ELF-1 (cell line): ENCODE measurements at regions not wholly inside any gene's neighbourhood (a gene's known extent, or its start where the extent isn't known, plus 50 kb on each side); places are given as distances from the start of the nearest gene placed in this dataset.

Experiments used
- DNase-seq: peaks from one replicate; pipeline ENCODE4 v3.0.0-alpha.2; 2016; ENCODE audit warnings: low read depth, low spot score

GRCh38 chr6:99073223-99073622, 125.5 kb upstream of the FBXL4 start:
- no peak for DNase-seq

GRCh38 chr6:99066044-99066443, 118.3 kb upstream of the FBXL4 start:
- no peak for DNase-seq

- no peak for DNase-seq
Observed at GRCh38 chr6:99064834-99065233, 117.1 kb upstream of the FBXL4 start.

DNA sequence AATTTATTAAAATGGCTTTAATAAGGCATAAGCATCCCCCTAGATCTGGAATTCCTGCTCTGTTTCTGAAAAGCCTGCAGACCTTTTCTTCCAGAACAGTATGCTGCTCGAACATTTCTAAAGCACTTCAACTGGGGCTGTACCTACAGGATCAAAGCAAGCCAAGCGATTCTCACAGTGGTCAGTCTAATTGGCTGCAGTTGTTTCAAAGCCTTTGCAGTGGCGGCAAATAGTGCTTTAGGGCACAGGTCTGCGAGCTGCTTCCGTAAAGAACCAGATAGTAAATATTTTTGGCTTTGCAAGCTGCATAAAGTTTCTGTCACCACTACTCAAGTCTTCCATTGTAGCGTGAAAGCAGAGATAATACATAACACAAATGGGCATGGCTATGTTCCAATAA, 88.9 kb upstream of the FBXL4 start:
- DNase-seq: peak; percentile 53

DNA sequence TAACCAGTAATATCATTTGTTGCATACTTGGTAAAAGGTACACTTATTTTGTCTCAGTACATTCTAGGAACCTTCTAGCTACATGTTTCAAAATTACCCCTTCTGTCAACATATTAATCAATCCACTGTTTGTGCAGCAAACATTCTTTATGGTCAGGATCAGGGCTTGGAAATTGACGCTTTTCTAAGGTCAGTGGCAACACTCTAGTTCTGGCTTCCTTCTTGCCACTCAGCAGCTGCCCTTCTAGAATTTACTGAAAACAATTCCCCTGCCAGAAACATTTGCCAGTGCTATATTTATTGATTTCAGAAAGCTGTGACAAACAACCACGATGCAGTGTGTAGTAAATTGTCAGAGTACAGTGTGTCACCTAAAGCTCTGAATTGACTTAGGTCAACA, 84.7 kb upstream of the FBXL4 start:
- no peak for DNase-seq

- DNase-seq: no peak
Observed at GRCh38 chr6:99031957-99032356, 84.2 kb upstream of the FBXL4 start.

DNA sequence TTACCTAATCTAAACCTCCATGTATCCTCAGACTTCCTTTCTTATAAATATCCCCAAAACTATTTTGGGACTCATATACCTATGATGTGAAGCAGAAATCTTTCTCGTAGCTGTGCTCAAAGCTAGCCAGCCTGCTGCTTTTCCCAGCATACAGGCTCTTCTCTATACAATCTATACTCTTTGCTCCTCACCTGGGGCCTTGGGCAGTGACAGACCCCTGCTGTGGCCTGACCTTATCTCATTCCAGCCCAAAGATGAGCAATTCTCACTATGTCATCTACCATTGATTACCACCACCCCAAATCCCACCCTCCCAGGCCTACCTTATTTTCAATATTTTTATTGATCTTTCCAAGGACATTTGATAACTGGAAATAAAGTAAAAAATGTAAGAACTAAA, 83.2 kb upstream of the FBXL4 start:
- no peak for DNase-seq

DNA sequence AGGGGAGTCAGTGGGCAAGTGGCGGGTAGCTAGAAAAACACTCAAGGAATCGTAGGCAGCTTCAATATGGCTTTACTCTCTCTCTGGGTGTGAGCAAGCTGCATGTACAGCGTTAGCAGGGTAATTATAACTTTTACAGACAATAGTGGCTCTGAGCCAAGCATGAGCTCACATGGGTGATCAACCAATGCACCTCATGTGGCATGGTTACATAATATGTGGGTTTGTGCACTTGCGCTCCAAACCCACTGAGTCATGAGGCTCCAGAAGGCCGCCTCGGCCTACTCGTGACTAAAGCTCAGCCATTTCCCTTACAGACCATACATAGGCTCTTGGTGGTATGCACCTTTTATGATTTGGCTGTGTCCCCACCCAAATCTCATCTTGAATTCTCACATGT, 78.4 kb upstream of the FBXL4 start:
- DNase-seq: no peak

DNA sequence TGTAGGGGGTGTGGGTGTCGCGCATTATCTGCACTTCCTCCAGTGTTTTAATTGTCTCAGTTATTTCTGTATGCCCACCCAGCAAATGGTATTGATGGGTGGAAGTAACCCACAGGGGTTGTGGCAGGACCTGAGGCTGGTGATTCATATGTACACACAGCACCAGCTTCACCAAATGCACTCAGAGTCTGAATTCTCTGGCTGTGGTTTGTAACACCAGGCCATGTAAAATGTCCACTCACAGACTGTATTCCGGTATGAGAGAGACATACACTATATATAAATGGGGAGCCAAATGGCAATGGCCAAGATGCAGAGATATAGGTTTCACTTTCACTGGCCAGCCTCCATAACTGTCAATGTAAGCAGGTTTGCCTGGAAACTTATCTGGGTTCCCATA, 76.3 kb upstream of the FBXL4 start:
- DNase-seq: no peak

- no peak for DNase-seq
Observed at GRCh38 chr6:99022039-99022609, 74.4 kb upstream of the FBXL4 start.

GRCh38 chr6:99019381-99019780, 71.6 kb upstream of the FBXL4 start:
- no peak for DNase-seq

DNA sequence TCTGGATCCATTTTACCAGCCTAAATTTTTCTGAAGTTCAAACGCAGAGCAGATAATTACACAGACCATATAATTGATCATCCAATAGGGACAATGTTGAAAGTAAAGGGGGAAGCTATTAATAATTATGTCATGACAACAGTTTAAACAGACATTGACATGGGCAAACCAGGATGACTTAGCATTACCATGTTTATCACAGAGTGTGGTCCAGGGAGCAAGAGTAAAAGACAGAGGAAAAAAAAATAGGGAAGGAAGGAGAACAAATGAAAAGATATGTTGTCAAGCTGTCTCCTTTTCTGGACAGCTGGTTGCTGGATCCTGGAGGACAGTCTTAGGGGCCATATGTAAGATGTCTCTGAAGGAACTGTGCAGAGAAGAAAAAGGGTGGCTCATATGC, 69.4 kb upstream of the FBXL4 start:
- no peak for DNase-seq

- no peak for DNase-seq
Observed at GRCh38 chr6:99016355-99016754, 68.6 kb upstream of the FBXL4 start.

GRCh38 chr6:99014061-99014460, 66.3 kb upstream of the FBXL4 start:
- DNase-seq: no peak

DNA sequence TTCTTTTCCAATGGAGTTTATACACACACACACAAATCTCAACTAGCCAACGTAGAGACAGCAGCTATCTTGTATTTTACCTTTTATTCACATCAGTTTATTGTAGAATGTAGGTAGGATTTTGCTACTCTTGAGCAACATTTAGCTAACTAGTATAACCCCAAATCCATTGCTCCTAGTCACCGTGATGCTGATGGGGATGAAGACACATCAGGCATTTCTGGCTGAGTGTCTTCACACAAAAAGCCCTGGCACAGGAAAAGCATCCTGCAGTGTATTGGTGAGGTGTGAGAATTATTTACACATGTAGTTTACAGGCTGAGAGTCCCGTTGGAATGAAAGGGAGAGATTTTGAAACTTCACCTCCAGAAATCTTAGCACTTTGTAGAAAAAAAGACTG, 65.9 kb upstream of the FBXL4 start:
- DNase-seq: no peak

DNA sequence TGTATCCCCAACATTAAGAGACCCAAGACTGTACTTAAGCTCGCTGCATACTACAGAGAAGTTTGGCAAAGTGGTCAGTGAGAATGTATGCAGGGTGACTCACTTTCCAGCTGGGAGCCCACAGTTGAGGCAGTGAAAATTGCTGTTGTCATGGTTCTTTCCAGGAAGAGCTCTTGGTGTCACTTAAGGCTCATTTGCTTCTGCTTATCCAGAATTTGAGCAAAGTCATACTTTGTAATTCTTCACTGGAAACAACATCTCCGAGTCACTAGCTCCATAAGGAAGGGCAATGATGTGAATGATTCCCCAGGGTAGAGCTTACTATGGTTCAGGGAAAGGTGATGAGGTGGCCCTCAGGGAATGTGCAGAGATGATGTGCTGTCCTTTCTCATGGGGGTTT, 65.4 kb upstream of the FBXL4 start:
- DNase-seq: no peak

GRCh38 chr6:99011151-99011550, 63.4 kb upstream of the FBXL4 start:
- no peak for DNase-seq

GRCh38 chr6:99002831-99003230, 55.1 kb upstream of the FBXL4 start:
- DNase-seq: no peak

GRCh38 chr6:98998103-98998502, 50.4 kb upstream of the FBXL4 start:
- DNase-seq: no peak
